ENCODE measurements at regions not wholly inside any gene's neighbourhood (a gene's known extent, or its start where the extent isn't known, plus 50 kb on each side); places are given as distances from the start of the nearest gene placed in this dataset.

DNA sequence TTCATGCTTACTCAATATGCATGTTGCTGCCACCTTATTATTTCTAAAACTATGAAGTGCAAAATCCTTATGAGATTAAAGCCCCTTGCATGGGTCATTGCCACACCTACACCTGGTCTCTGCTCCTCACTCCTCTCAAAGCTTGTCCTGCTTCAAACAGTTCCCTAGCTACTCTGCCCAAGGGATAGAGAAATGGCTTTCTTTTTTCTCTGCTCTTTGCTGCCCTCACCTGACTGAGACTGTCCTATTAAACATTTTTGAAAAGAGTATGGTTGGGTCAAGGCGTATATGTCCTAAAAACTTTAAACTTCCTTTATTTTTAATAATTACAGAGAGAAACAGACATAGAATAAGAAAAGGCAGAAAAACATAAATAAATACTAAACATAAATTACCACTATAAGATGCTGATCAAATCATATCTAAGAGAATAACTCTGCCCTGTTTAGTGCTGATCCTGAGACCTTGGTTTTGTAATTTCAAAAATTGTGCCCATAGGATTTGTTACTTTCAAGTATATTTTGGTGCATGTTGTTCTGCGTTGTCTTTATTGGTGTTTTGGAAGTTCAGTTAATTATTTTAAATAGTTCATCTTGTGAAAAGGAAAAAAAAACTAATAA is 704.9 kb upstream of the PABPC4L start:
- no peak for DNase-seq (ENCODE audit: low read depth, low spot score)
- no peaks in the 10 kb centered on the region for H3K9me3 ChIP-seq (ENCODE audit: low read depth, low read length)
- no peak overlapping the region for H3K4me3 ChIP-seq
- H3K36me3 ChIP-seq (ENCODE audit: insufficient read depth, low read length): no peaks in the 10 kb centered on the region
- TF ChIP-seq EZH2 (IDR thresholded peaks at IDR 0.05) (no peak), FOXP2 (optimal IDR thresholded peaks at IDR 0.05; ENCODE audit: control extremely low read depth, extremely low read length, insufficient read depth) (no peak), POLR2AphosphoS5 (IDR thresholded peaks at IDR 0.05; ENCODE audit: borderline replicate concordance, low read depth, low read length) (no peak)
- no peak overlapping the region for H3K9ac ChIP-seq (ENCODE audit: insufficient read length)
- no peak overlapping the region for H3K27ac ChIP-seq

DNA sequence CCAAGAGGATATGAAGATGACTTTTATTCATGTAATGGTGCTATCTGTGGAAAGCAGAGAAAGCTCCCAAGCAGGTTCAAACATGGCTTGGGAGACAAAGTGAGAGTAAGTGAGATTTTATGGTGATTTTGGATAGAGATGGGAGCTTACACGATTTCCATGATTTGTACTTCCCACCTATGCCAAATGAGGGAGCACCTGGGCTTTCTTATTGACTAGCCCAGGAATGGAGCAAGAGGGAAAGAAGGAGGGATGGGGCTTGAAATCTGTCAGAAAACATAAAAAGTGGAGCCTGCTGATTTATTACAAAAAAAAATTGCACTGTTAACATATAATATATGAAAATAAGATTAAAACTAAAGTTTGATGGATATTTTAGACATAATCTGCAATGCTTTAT is 703.5 kb upstream of the PABPC4L start:
- H3K27ac ChIP-seq: no peak overlapping the region
- no peaks in the 10 kb centered on the region for H3K36me3 ChIP-seq (ENCODE audit: insufficient read depth, low read length)
- H3K4me3 ChIP-seq: no peak overlapping the region
- H3K9me3 ChIP-seq (ENCODE audit: low read depth, low read length): no peaks in the 10 kb centered on the region
- TF ChIP-seq POLR2AphosphoS5 (IDR thresholded peaks at IDR 0.05; ENCODE audit: borderline replicate concordance, low read depth, low read length) (no peak), EZH2 (IDR thresholded peaks at IDR 0.05) (no peak), FOXP2 (optimal IDR thresholded peaks at IDR 0.05; ENCODE audit: control extremely low read depth, extremely low read length, insufficient read depth) (no peak)
- DNase-seq (ENCODE audit: low read depth, low spot score): no peak
- H3K9ac ChIP-seq (ENCODE audit: insufficient read length): no peak overlapping the region

DNA sequence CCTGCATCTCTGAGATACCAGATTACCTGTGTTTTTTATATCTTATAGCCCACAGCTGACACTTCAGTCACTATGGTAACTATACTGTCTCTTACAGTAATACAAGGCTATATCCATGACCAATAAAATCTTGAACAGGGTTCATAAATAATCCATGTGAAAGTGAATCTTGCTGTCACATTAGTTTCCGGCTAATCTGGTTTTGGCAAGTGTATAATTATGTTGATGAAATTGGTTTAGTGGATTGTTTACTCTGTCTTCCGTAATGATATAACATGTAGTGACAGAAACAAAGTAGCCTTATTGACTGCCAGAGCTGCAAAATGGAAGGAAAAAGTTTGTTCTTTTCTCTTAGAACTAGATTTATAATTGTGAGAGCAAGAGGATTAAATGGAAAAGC is 686.6 kb upstream of the PABPC4L start:
- no peaks in the 10 kb centered on the region for H3K9me3 ChIP-seq (ENCODE audit: low read depth, low read length)
- TF ChIP-seq EZH2 (IDR thresholded peaks at IDR 0.05) (no peak), POLR2AphosphoS5 (IDR thresholded peaks at IDR 0.05; ENCODE audit: borderline replicate concordance, low read depth, low read length) (no peak), FOXP2 (optimal IDR thresholded peaks at IDR 0.05; ENCODE audit: control extremely low read depth, extremely low read length, insufficient read depth) (no peak)
- no peak for DNase-seq (ENCODE audit: low read depth, low spot score)
- H3K4me3 ChIP-seq: no peak overlapping the region
- H3K36me3 ChIP-seq (ENCODE audit: insufficient read depth, low read length): no peaks in the 10 kb centered on the region
- no peak overlapping the region for H3K9ac ChIP-seq (ENCODE audit: insufficient read length)
- no peak overlapping the region for H3K27ac ChIP-seq

DNA sequence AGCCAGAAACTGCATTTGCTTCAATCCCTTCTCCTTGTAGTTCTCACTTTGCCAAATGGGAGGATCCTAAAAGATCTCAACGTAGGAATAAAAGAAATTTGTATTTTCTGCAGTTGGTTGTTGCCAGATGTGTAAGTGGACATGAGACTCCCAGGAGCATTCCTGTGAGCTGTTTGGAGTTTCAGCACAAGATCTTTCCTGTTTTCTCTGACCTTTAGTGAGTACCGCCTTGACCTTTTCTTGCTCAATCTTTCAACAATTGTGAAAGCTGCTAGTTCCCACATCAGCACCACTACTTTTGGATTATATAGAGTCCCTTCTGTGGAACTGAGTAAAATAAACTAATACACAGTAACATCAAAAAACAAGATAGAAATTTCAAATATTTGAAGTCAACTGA is 683.8 kb upstream of the PABPC4L start:
- Histone ChIP-seq H3K9ac (ENCODE audit: insufficient read length) (no peak overlapping the region), H3K27ac (no peak overlapping the region), H3K4me3 (no peak overlapping the region), H3K36me3 (ENCODE audit: insufficient read depth, low read length) (no peaks in the 10 kb centered on the region), H3K9me3 (ENCODE audit: low read depth, low read length) (no peaks in the 10 kb centered on the region)
- no peak for TF ChIP-seq EZH2 (IDR thresholded peaks at IDR 0.05)
- no peak for TF ChIP-seq POLR2AphosphoS5 (IDR thresholded peaks at IDR 0.05; ENCODE audit: borderline replicate concordance, low read depth, low read length)
- TF ChIP-seq FOXP2 (optimal IDR thresholded peaks at IDR 0.05; ENCODE audit: control extremely low read depth, extremely low read length, insufficient read depth): no peak
- DNase-seq (ENCODE audit: low read depth, low spot score): no peak

DNA sequence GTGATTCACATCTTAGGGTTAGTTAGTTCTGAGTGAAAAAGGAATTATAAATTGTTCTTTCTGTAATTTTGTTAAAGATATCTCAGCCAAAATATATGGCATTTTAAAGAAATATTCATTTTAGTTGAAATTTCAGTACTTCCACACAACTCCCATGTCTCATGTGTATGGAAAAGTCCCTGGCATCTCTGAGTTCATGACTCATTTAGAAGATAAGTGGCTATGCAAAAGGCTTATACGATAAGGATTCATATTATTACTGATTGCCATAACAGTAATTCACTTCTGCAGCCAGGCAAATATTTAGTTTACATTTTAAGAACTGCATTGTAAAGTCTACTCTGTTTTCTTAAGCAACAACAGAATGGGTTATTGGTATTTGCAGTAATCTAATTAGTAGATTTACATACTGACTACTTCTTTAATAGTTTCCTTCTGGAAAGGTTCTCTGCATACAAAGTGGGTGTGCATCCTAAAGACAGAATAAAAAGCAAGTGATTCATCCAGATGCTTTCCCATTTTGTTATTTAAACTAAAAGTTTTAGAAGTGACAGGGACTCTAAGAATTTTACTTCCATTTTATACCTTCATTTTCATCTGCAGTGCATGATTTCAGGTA is 682.4 kb upstream of the PABPC4L start:
- TF ChIP-seq EZH2 (IDR thresholded peaks at IDR 0.05) (no peak), POLR2AphosphoS5 (IDR thresholded peaks at IDR 0.05; ENCODE audit: borderline replicate concordance, low read depth, low read length) (no peak), FOXP2 (optimal IDR thresholded peaks at IDR 0.05; ENCODE audit: control extremely low read depth, extremely low read length, insufficient read depth) (no peak)

DNA sequence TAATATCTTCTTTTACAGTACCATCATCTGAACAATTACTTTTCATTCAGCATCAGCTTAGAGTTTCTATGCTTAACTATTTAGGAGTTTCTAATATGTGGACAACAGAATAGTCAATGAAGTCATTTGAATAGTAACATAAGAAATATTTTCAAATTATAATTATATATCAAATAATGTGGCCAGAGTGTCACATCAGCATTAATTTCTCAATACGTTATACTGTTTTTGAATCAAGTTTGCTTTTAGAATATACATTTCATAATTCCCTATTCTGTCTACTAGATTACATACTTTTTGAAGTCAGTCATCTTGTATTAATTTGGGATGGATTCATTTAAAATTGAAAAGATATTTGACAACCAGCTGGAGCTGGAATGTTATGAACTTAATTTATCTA is 677.4 kb upstream of the PABPC4L start:
- no peaks in the 10 kb centered on the region for H3K36me3 ChIP-seq (ENCODE audit: insufficient read depth, low read length)
- H3K9ac ChIP-seq (ENCODE audit: insufficient read length): no peak overlapping the region
- no peak for DNase-seq (ENCODE audit: low read depth, low spot score)
- H3K4me3 ChIP-seq: no peak overlapping the region
- H3K27ac ChIP-seq: no peak overlapping the region
- TF ChIP-seq FOXP2 (optimal IDR thresholded peaks at IDR 0.05; ENCODE audit: control extremely low read depth, extremely low read length, insufficient read depth): no peak
- TF ChIP-seq POLR2AphosphoS5 (IDR thresholded peaks at IDR 0.05; ENCODE audit: borderline replicate concordance, low read depth, low read length): no peak
- TF ChIP-seq EZH2 (IDR thresholded peaks at IDR 0.05): no peak
- H3K9me3 ChIP-seq (ENCODE audit: low read depth, low read length): no peaks in the 10 kb centered on the region

More for the DNA sequence above, 682.4 kb upstream of the PABPC4L start:
- Histone ChIP-seq H3K9me3 (ENCODE audit: low read depth, low read length) (no peaks in the 10 kb centered on the region), H3K4me3 (no peak overlapping the region), H3K9ac (ENCODE audit: insufficient read length) (no peak overlapping the region), H3K36me3 (ENCODE audit: insufficient read depth, low read length) (no peaks in the 10 kb centered on the region), H3K27ac (no peak overlapping the region)
- DNase-seq (ENCODE audit: low read depth, low spot score): no peak

DNA sequence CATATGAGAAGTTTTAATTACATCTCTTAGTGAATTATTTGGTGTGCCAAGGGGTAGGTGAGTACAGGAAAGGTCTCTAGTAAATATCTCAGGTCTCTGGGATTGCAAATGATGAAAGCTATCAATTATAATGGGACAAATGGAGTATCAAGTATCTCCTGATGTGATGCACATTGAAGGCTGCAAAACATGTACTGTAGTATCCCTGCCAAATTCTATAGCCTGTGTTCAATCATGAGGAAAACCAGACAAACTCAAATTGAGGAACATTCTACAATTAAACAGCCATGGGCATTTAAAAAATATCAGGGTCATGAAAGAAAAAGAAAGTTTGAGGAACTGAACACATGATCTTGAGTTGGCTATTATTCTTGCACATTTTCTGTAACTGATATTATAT is 665.4 kb upstream of the PABPC4L start:
- H3K4me3 ChIP-seq: no peak overlapping the region

DNA sequence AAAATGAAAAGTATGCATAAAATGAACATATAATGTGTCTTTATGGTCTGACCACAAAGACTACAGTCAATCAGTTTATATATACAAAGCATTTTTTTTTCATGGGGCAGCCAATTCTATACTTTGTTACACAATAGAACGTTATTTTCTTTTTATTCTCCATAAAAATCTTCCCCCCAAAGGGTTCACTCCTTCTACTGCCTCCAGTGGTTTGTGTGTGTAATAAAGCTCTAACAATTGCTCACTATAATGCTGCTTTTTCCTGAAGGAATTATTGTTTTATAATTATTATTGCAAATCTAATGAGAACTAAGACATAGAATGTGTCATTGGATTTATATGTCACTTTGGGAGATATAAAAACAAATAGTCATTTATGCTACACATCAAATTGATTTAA is 664.1 kb upstream of the PABPC4L start:
- DNase-seq (ENCODE audit: low read depth, low spot score): no peak
- no peaks in the 10 kb centered on the region for H3K9me3 ChIP-seq (ENCODE audit: low read depth, low read length)
- H3K9ac ChIP-seq (ENCODE audit: insufficient read length): no peak overlapping the region

More for the DNA sequence above, 665.4 kb upstream of the PABPC4L start:
- Histone ChIP-seq H3K9ac (ENCODE audit: insufficient read length) (no peak overlapping the region), H3K27ac (no peak overlapping the region), H3K9me3 (ENCODE audit: low read depth, low read length) (no peaks in the 10 kb centered on the region), H3K36me3 (ENCODE audit: insufficient read depth, low read length) (no peaks in the 10 kb centered on the region)
- DNase-seq (ENCODE audit: low read depth, low spot score): no peak
- TF ChIP-seq POLR2AphosphoS5 (IDR thresholded peaks at IDR 0.05; ENCODE audit: borderline replicate concordance, low read depth, low read length) (no peak), EZH2 (IDR thresholded peaks at IDR 0.05) (no peak), FOXP2 (optimal IDR thresholded peaks at IDR 0.05; ENCODE audit: control extremely low read depth, extremely low read length, insufficient read depth) (no peak)

DNA sequence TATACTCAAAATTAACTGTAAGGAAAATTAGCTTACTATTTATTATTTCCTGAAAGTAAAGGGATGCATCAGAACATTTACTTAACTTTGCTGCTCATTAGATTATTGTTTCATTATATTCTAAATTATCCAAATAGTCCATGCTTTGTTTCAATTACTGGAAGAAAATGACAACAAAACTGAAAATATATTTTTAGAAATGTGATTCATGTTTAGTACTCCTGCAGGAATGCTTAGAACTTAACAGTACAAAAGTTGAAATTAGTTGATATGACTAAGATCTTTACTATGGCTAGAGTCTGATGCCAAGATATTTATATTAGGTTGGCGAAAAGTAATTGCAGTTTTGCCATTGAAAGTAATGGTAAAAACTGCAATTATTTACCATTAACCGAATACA is 660.5 kb upstream of the PABPC4L start:
- TF ChIP-seq FOXP2 (optimal IDR thresholded peaks at IDR 0.05; ENCODE audit: control extremely low read depth, extremely low read length, insufficient read depth) (no peak), POLR2AphosphoS5 (IDR thresholded peaks at IDR 0.05; ENCODE audit: borderline replicate concordance, low read depth, low read length) (no peak), EZH2 (IDR thresholded peaks at IDR 0.05) (no peak)
- DNase-seq (ENCODE audit: low read depth, low spot score): no peak
- Histone ChIP-seq H3K4me3 (no peak overlapping the region), H3K36me3 (ENCODE audit: insufficient read depth, low read length) (no peaks in the 10 kb centered on the region), H3K27ac (no peak overlapping the region), H3K9me3 (ENCODE audit: low read depth, low read length) (no peaks in the 10 kb centered on the region), H3K9ac (ENCODE audit: insufficient read length) (no peak overlapping the region)

More for the DNA sequence above, 664.1 kb upstream of the PABPC4L start:
- Histone ChIP-seq H3K4me3 (no peak overlapping the region), H3K36me3 (ENCODE audit: insufficient read depth, low read length) (no peaks in the 10 kb centered on the region), H3K27ac (no peak overlapping the region)
- TF ChIP-seq POLR2AphosphoS5 (IDR thresholded peaks at IDR 0.05; ENCODE audit: borderline replicate concordance, low read depth, low read length): no peak

Measured in SK-N-MC (cell line).